Neural progenitor cell (in vitro differentiated cells): ENCODE measurements at regions not wholly inside any gene's neighbourhood (a gene's known extent, or its start where the extent isn't known, plus 50 kb on each side); places are given as distances from the start of the nearest gene placed in this dataset.

Experiments used
- DNase-seq: peaks from one replicate; pipeline ENCODE4 v3.0.0-alpha.2; 2016; ENCODE audit warnings: low spot score
- H2AFZ ChIP-seq: fragments of 200-600 bp; sonication (generic); replicated peaks from 2 replicates; pipeline ENCODE4 v1.6.1; 2016; ENCODE audit warnings: antibody characterized with exemption
- H3F3A ChIP-seq: fragments of 200-600 bp; sonication (generic); 2 replicates; pipeline ENCODE4 v1.6.1; 2016; ENCODE audit warnings: antibody characterized with exemption, low read depth
- H3K27ac ChIP-seq: fragments of 200-600 bp; sonication (generic); 2 replicates; pipeline ENCODE4 v1.5.1; 2016; ENCODE audit warnings: mild to moderate bottlenecking
- H3K27me3 ChIP-seq: fragments of 200-600 bp; sonication (generic); 2 replicates; pipeline ENCODE4 v1.6.1; 2016; ENCODE audit warnings: mild to moderate bottlenecking, moderate library complexity
- H3K36me3 ChIP-seq: fragments of 200-600 bp; sonication (generic); 2 replicates; pipeline ENCODE4 v1.5.1; 2016
- H3K4me1 ChIP-seq: fragments of 200-600 bp; sonication (generic); 2 replicates; pipeline ENCODE4 v1.6.1; 2016; ENCODE audit warnings: mixed run types
- H3K4me2 ChIP-seq: fragments of 200-600 bp; sonication (generic); 2 replicates; pipeline ENCODE4 v1.6.1; 2016
- H3K4me3 ChIP-seq: fragments of 200-600 bp; sonication (generic); 2 replicates; pipeline ENCODE4 v1.5.1; 2016
- H3K79me2 ChIP-seq: fragments of 200-600 bp; sonication (generic); 2 replicates; pipeline ENCODE4 v1.6.1; 2016; ENCODE audit warnings: low read depth
- H3K9ac ChIP-seq: fragments of 200-600 bp; sonication (generic); 2 replicates; pipeline ENCODE4 v1.6.1; 2016
- H3K9me3 ChIP-seq: fragments of 200-600 bp; sonication (generic); 2 replicates; pipeline ENCODE4 v1.5.1; 2016; ENCODE audit warnings: low read depth
- H4K20me1 ChIP-seq: fragments of 200-600 bp; sonication (generic); 2 replicates; pipeline ENCODE4 v1.6.1; 2016; ENCODE audit warnings: low read depth
- H3K27ac Mint-ChIP-seq: 3 replicates; pipeline ENCODE4 v1.8.0; 2021; ENCODE audit warnings: mixed read lengths
- H3K27me3 Mint-ChIP-seq: 2 replicates; pipeline ENCODE4 v1.8.0; 2022; ENCODE audit warnings: low read depth, mild to moderate bottlenecking, inconsistent platforms, moderate library complexity, mixed read lengths; ENCODE audit not compliant: insufficient read depth
- H3K36me3 Mint-ChIP-seq: 3 replicates; pipeline ENCODE4 v1.8.0; 2021; ENCODE audit warnings: mixed read lengths
- H3K4me1 Mint-ChIP-seq: 3 replicates; pipeline ENCODE4 v1.8.0; 2021; ENCODE audit warnings: mixed read lengths
- H3K4me3 Mint-ChIP-seq: 3 replicates; pipeline ENCODE4 v1.8.0; 2021; ENCODE audit warnings: mild to moderate bottlenecking, moderate library complexity, mixed read lengths
- H3K9me3 Mint-ChIP-seq: 3 replicates; pipeline ENCODE4 v1.8.0; 2020; ENCODE audit warnings: mixed read lengths
- CTCF ChIP-seq: fragments of 200-600 bp; sonication (generic); IDR thresholded peaks from 2 replicates; pipeline ENCODE4 v1.5.1; 2017; ENCODE audit warnings: antibody characterized with exemption, mild to moderate bottlenecking
- EZH2 ChIP-seq: fragments of 200-600 bp; sonication (generic); IDR thresholded peaks from 2 replicates; pipeline ENCODE4 v1.6.1; 2017; ENCODE audit warnings: antibody characterized with exemption, mild to moderate bottlenecking, moderate library complexity
- EZH2phosphoT487 ChIP-seq: fragments of 200-600 bp; sonication (generic); IDR thresholded peaks from 2 replicates; pipeline ENCODE4 v1.6.1; 2017; ENCODE audit warnings: antibody characterized with exemption

GRCh38 chr16:85385463-85386331 lies 227.4 kb upstream of the GSE1 start:
- Histone ChIP-seq H3K79me2 (no peaks in the 10 kb centered on the region), H3F3A (peaks cover 9% of the 10 kb centered on the region), H3K27ac (no peak overlapping the region), H3K4me3 (no peak overlapping the region), H3K9ac (no peak overlapping the region), H3K9me3 (no peaks in the 10 kb centered on the region), H3K4me2 (no peak overlapping the region), H4K20me1 (no peaks in the 10 kb centered on the region), H3K4me1 (peaks cover 9% of the 10 kb centered on the region), H3K36me3 (no peaks in the 10 kb centered on the region), H3K27me3 (no peaks in the 10 kb centered on the region), H2AFZ (no peak overlapping the region)
- Mint-ChIP-seq H3K27me3 (peaks cover 17% of the 10 kb centered on the region), H3K4me1 (peaks cover 35% of the 10 kb centered on the region), H3K27ac (no peak overlapping the region), H3K36me3 (no peaks in the 10 kb centered on the region), H3K4me3 (no peak overlapping the region), H3K9me3 (no peaks in the 10 kb centered on the region)
- TF ChIP-seq EZH2phosphoT487 (no peak), EZH2 (no peak), CTCF (no peak)
- DNase-seq = no peak

GRCh38 chr16:85386467-85387170 lies 226.5 kb upstream of the GSE1 start:
- Histone ChIP-seq H3K4me1 (peaks cover 8% of the 10 kb centered on the region), H3K79me2 (no peaks in the 10 kb centered on the region), H3K27me3 (no peaks in the 10 kb centered on the region), H4K20me1 (no peaks in the 10 kb centered on the region), H3K9me3 (no peaks in the 10 kb centered on the region), H3K36me3 (no peaks in the 10 kb centered on the region), H3K4me2 (no peak overlapping the region), H3K27ac (no peak overlapping the region), H3F3A (peaks cover 9% of the 10 kb centered on the region), H3K4me3 (no peak overlapping the region), H3K9ac (no peak overlapping the region), H2AFZ (no peak overlapping the region)
- DNase-seq = no peak
- TF ChIP-seq EZH2phosphoT487 (no peak), EZH2 (no peak), CTCF (no peak)
- no peaks in the 10 kb centered on the region for H3K36me3 Mint-ChIP-seq
- no peaks in the 10 kb centered on the region for H3K9me3 Mint-ChIP-seq
- H3K4me3 Mint-ChIP-seq = no peak overlapping the region
- H3K27me3 Mint-ChIP-seq = peaks cover 19% of the 10 kb centered on the region
- peaks cover 31% of the 10 kb centered on the region for H3K4me1 Mint-ChIP-seq
- H3K27ac Mint-ChIP-seq = no peak overlapping the region

- Histone ChIP-seq H3K27me3 (no peaks in the 10 kb centered on the region), H3K9ac (no peak overlapping the region), H3K9me3 (no peaks in the 10 kb centered on the region), H4K20me1 (no peaks in the 10 kb centered on the region), H3K36me3 (no peaks in the 10 kb centered on the region), H3K27ac (no peak overlapping the region), H3F3A (peaks cover 7% of the 10 kb centered on the region), H3K4me1 (peaks cover 3% of the 10 kb centered on the region), H3K79me2 (no peaks in the 10 kb centered on the region), H3K4me3 (no peak overlapping the region), H3K4me2 (no peak overlapping the region), H2AFZ (no peak overlapping the region)
- TF ChIP-seq CTCF = no peak
- no peak for TF ChIP-seq EZH2phosphoT487
- no peak for TF ChIP-seq EZH2
- H3K27ac Mint-ChIP-seq = no peak overlapping the region
- no peaks in the 10 kb centered on the region for H3K36me3 Mint-ChIP-seq
- no peak for DNase-seq
- no peaks in the 10 kb centered on the region for H3K9me3 Mint-ChIP-seq
- peaks cover 20% of the 10 kb centered on the region for H3K27me3 Mint-ChIP-seq
- H3K4me1 Mint-ChIP-seq = peaks cover 28% of the 10 kb centered on the region
- no peak overlapping the region for H3K4me3 Mint-ChIP-seq
Measured at GRCh38 chr16:85387171-85387507, 226.0 kb upstream of the GSE1 start.
